ENCODE measurements at regions not wholly inside any gene's neighbourhood (a gene's known extent, or its start where the extent isn't known, plus 50 kb on each side); places are given as distances from the start of the nearest gene placed in this dataset.
"Not testable (repeated sequence)": the region's sequence is repeated elsewhere in the genome, so short reads cannot be mapped to it uniquely, and the experiment has no call there.

- H3K36me3 ChIP-seq (replicated peaks; ENCODE audit: control insufficient read depth, insufficient read depth, low read length) = no peaks in the 10 kb centered on the region
- H3K4me3 ChIP-seq (ENCODE audit: insufficient read depth, low read depth, low read length) = no peak overlapping the region
- H3K27me3 ChIP-seq (ENCODE audit: control insufficient read depth, insufficient read depth, low read length) = no peaks in the 10 kb centered on the region
- DNase-seq = no peak
Measured at GRCh38 chr2:226483143-226483542, 316.5 kb downstream of the IRS1 start.

- H3K4me3 ChIP-seq (ENCODE audit: insufficient read depth, low read depth, low read length) = no peak overlapping the region
- no peaks in the 10 kb centered on the region for H3K36me3 ChIP-seq (replicated peaks; ENCODE audit: control insufficient read depth, insufficient read depth, low read length)
- no peak for DNase-seq
- no peaks in the 10 kb centered on the region for H3K27me3 ChIP-seq (ENCODE audit: control insufficient read depth, insufficient read depth, low read length)
Measured at GRCh38 chr2:226478109-226478809, 321.4 kb downstream of the IRS1 start.

GRCh38 chr2:226477221-226478108, 322.2 kb downstream of the IRS1 start:
- Histone ChIP-seq H3K27me3 (ENCODE audit: control insufficient read depth, insufficient read depth, low read length) (no peaks in the 10 kb centered on the region), H3K4me3 (ENCODE audit: insufficient read depth, low read depth, low read length) (no peak overlapping the region), H3K36me3 (replicated peaks; ENCODE audit: control insufficient read depth, insufficient read depth, low read length) (no peaks in the 10 kb centered on the region)
- no peak for DNase-seq

- Histone ChIP-seq H3K36me3 (replicated peaks; ENCODE audit: control insufficient read depth, insufficient read depth, low read length) (no peaks in the 10 kb centered on the region), H3K4me3 (ENCODE audit: insufficient read depth, low read depth, low read length) (no peak overlapping the region), H3K27me3 (ENCODE audit: control insufficient read depth, insufficient read depth, low read length) (no peaks in the 10 kb centered on the region)
- DNase-seq = no peak
Measured at GRCh38 chr2:226475650-226476049, 324.0 kb downstream of the IRS1 start.

GRCh38 chr2:226474131-226474530, 325.5 kb downstream of the IRS1 start:
- no peak for DNase-seq
- Histone ChIP-seq H3K4me3 (ENCODE audit: insufficient read depth, low read depth, low read length) (no peak overlapping the region), H3K27me3 (ENCODE audit: control insufficient read depth, insufficient read depth, low read length) (no peaks in the 10 kb centered on the region), H3K36me3 (replicated peaks; ENCODE audit: control insufficient read depth, insufficient read depth, low read length) (no peaks in the 10 kb centered on the region)

- no peak overlapping the region for H3K4me3 ChIP-seq (ENCODE audit: insufficient read depth, low read depth, low read length)
- DNase-seq = no peak
- H3K27me3 ChIP-seq (ENCODE audit: control insufficient read depth, insufficient read depth, low read length) = no peaks in the 10 kb centered on the region
- H3K36me3 ChIP-seq (replicated peaks; ENCODE audit: control insufficient read depth, insufficient read depth, low read length) = no peaks in the 10 kb centered on the region
Measured at GRCh38 chr2:226471987-226472470, 327.6 kb downstream of the IRS1 start.

GRCh38 chr2:226467633-226468032, 332.0 kb downstream of the IRS1 start:
- no peak for DNase-seq
- H3K4me3 ChIP-seq (ENCODE audit: insufficient read depth, low read depth, low read length) = no peak overlapping the region
- no peaks in the 10 kb centered on the region for H3K36me3 ChIP-seq (replicated peaks; ENCODE audit: control insufficient read depth, insufficient read depth, low read length)
- no peaks in the 10 kb centered on the region for H3K27me3 ChIP-seq (ENCODE audit: control insufficient read depth, insufficient read depth, low read length)

- H3K36me3 ChIP-seq (replicated peaks; ENCODE audit: control insufficient read depth, insufficient read depth, low read length) = no peaks in the 10 kb centered on the region
Measured at GRCh38 chr2:226467221-226467620, 332.4 kb downstream of the IRS1 start.

GRCh38 chr2:226466589-226466988, 333.0 kb downstream of the IRS1 start:
- no peak overlapping the region for H3K4me3 ChIP-seq (ENCODE audit: insufficient read depth, low read depth, low read length)
- no peaks in the 10 kb centered on the region for H3K27me3 ChIP-seq (ENCODE audit: control insufficient read depth, insufficient read depth, low read length)
- H3K36me3 ChIP-seq (replicated peaks; ENCODE audit: control insufficient read depth, insufficient read depth, low read length) = no peaks in the 10 kb centered on the region
- no peak for DNase-seq

More at GRCh38 chr2:226467221-226467620, 332.4 kb downstream of the IRS1 start:
- no peaks in the 10 kb centered on the region for H3K27me3 ChIP-seq (ENCODE audit: control insufficient read depth, insufficient read depth, low read length)
- no peak for DNase-seq
- no peak overlapping the region for H3K4me3 ChIP-seq (ENCODE audit: insufficient read depth, low read depth, low read length)

- DNase-seq = no peak
- Histone ChIP-seq H3K36me3 (replicated peaks; ENCODE audit: control insufficient read depth, insufficient read depth, low read length) (no peaks in the 10 kb centered on the region), H3K4me3 (ENCODE audit: insufficient read depth, low read depth, low read length) (no peak overlapping the region), H3K27me3 (ENCODE audit: control insufficient read depth, insufficient read depth, low read length) (no peaks in the 10 kb centered on the region)
Measured at GRCh38 chr2:226466124-226466523, 333.5 kb downstream of the IRS1 start.

GRCh38 chr2:226464380-226464779, 335.2 kb downstream of the IRS1 start:
- Histone ChIP-seq H3K4me3 (ENCODE audit: insufficient read depth, low read depth, low read length) (no peak overlapping the region), H3K27me3 (ENCODE audit: control insufficient read depth, insufficient read depth, low read length) (no peaks in the 10 kb centered on the region), H3K36me3 (replicated peaks; ENCODE audit: control insufficient read depth, insufficient read depth, low read length) (no peaks in the 10 kb centered on the region)
- no peak for DNase-seq

- H3K27me3 ChIP-seq (ENCODE audit: control insufficient read depth, insufficient read depth, low read length) = no peaks in the 10 kb centered on the region
- no peak overlapping the region for H3K4me3 ChIP-seq (ENCODE audit: insufficient read depth, low read depth, low read length)
- H3K36me3 ChIP-seq (replicated peaks; ENCODE audit: control insufficient read depth, insufficient read depth, low read length) = no peaks in the 10 kb centered on the region
- no peak for DNase-seq
Measured at GRCh38 chr2:226463154-226463553, 336.5 kb downstream of the IRS1 start.

GRCh38 chr2:226461981-226462380, 337.6 kb downstream of the IRS1 start:
- Histone ChIP-seq H3K27me3 (ENCODE audit: control insufficient read depth, insufficient read depth, low read length) (no peaks in the 10 kb centered on the region), H3K4me3 (ENCODE audit: insufficient read depth, low read depth, low read length) (no peak overlapping the region), H3K36me3 (replicated peaks; ENCODE audit: control insufficient read depth, insufficient read depth, low read length) (no peaks in the 10 kb centered on the region)
- DNase-seq = no peak

- H3K4me3 ChIP-seq (ENCODE audit: insufficient read depth, low read depth, low read length); DNase-seq; H3K27me3 ChIP-seq (ENCODE audit: control insufficient read depth, insufficient read depth, low read length); H3K36me3 ChIP-seq (replicated peaks; ENCODE audit: control insufficient read depth, insufficient read depth, low read length): not testable (repeated sequence)
Measured at GRCh38 chr2:226456144-226456543, 343.5 kb downstream of the IRS1 start.

- H3K36me3 ChIP-seq (replicated peaks; ENCODE audit: control insufficient read depth, insufficient read depth, low read length) = no peaks in the 10 kb centered on the region
- no peak for DNase-seq
- no peaks in the 10 kb centered on the region for H3K27me3 ChIP-seq (ENCODE audit: control insufficient read depth, insufficient read depth, low read length)
- H3K4me3 ChIP-seq (ENCODE audit: insufficient read depth, low read depth, low read length) = no peak overlapping the region
Measured at GRCh38 chr2:226452768-226453167, 346.9 kb downstream of the IRS1 start.
